ENCODE measurements at regions not wholly inside any gene's neighbourhood (a gene's known extent, or its start where the extent isn't known, plus 50 kb on each side); places are given as distances from the start of the nearest gene placed in this dataset.

GRCh38 chr14:39568809-39569538, 136.7 kb upstream of the FBXO33 start:
- Histone ChIP-seq H4K20me1 (ENCODE audit: insufficient read depth) (no peaks in the 10 kb centered on the region), H3K9me3 (no peaks in the 10 kb centered on the region), H3K27ac (ENCODE audit: low read depth in 2 of 2, low read length in 1 of 2) (no peak overlapping the region), H3K4me1 (ENCODE audit: control insufficient read depth in 1 of 2, insufficient read depth in 2 of 2, low read depth in 1 of 2, low read length in 1 of 2) (no peaks in the 10 kb centered on the region), H3K27me3 (ENCODE audit: insufficient read depth) (no peaks in the 10 kb centered on the region), H3K4me2 (no peak overlapping the region), H3K4me3 (ENCODE audit: low read depth in 2 of 2, low read length in 1 of 2) (no peak overlapping the region), H3K36me3 (replicated peaks in 1 of 2; ENCODE audit: control insufficient read depth in 1 of 2, insufficient read depth in 2 of 2, low read length in 1 of 2) (no peaks in the 10 kb centered on the region), H2AFZ (ENCODE audit: low read depth) (no peak overlapping the region), H3F3A (replicated peaks; ENCODE audit: insufficient read depth) (no peaks in the 10 kb centered on the region), H3K9me2 (no peaks in the 10 kb centered on the region), H3K9ac (no peak overlapping the region), H3K79me2 (ENCODE audit: insufficient read depth) (no peaks in the 10 kb centered on the region)
- TF ChIP-seq SIN3A (IDR thresholded peaks at IDR 0.05; ENCODE audit: borderline replicate concordance, low read depth, low read length) = no peak
- TF ChIP-seq EP300 (IDR thresholded peaks at IDR 0.05; ENCODE audit: borderline replicate concordance in 1 of 2, low read depth in 1 of 2, low read length in 1 of 2) = no peak
- no peak for TF ChIP-seq SMC3 (IDR thresholded peaks at IDR 0.05; ENCODE audit: low read depth, low read length)
- TF ChIP-seq NFIC (IDR thresholded peaks at IDR 0.05; ENCODE audit: borderline replicate concordance) = no peak
- TF ChIP-seq ZBTB33 (IDR thresholded peaks at IDR 0.05; ENCODE audit: borderline replicate concordance, low read depth) = no peak
- TF ChIP-seq USF1 (IDR thresholded peaks at IDR 0.05; ENCODE audit: borderline replicate concordance, low read depth) = no peak
- TF ChIP-seq CHD2 (IDR thresholded peaks at IDR 0.05; ENCODE audit: low read length, partially characterized antibody) = no peak
- TF ChIP-seq GATA2 (CRISPR knock-in tag; IDR thresholded peaks at IDR 0.05) = no peak
- TF ChIP-seq USF2 (IDR thresholded peaks at IDR 0.05; ENCODE audit: borderline replicate concordance, low read depth, low read length) = no peak
- TF ChIP-seq MEF2A (IDR thresholded peaks at IDR 0.05; ENCODE audit: borderline replicate concordance, low read depth) = no peak
- no peak for TF ChIP-seq FOXJ3 (CRISPR knock-in tag; IDR thresholded peaks at IDR 0.05)
- no peak for TF ChIP-seq FOXM1 (IDR thresholded peaks at IDR 0.05; ENCODE audit: low read depth)
- TF ChIP-seq RAD21 (IDR thresholded peaks at IDR 0.05; ENCODE audit: low read length) = no peak
- no peak for TF ChIP-seq GABPA (IDR thresholded peaks at IDR 0.05; ENCODE audit: low read depth)
- 46% methylated on average over 4 of the region's 4 CpGs for WGBS (ENCODE audit: low lambda C conversion rate)
- ChIA-PET POLR2A (no interaction called here), CTCF (no interaction called here)
- no peak for DNase-seq

GRCh38 chr14:39566795-39567194, 134.6 kb upstream of the FBXO33 start:
- 6% methylated on average over 2 of the region's 2 CpGs for WGBS (ENCODE audit: low lambda C conversion rate)
- H3K9me3 ChIP-seq = no peaks in the 10 kb centered on the region
- no peak overlapping the region for H3K27ac ChIP-seq (ENCODE audit: low read depth in 2 of 2, low read length in 1 of 2)
- no peak overlapping the region for H2AFZ ChIP-seq (ENCODE audit: low read depth)
- no peaks in the 10 kb centered on the region for H3K9me2 ChIP-seq
- CTCF ChIA-PET = no interaction called here
- H3K79me2 ChIP-seq (ENCODE audit: insufficient read depth) = no peaks in the 10 kb centered on the region
- no peaks in the 10 kb centered on the region for H3K4me1 ChIP-seq (ENCODE audit: control insufficient read depth in 1 of 2, insufficient read depth in 2 of 2, low read depth in 1 of 2, low read length in 1 of 2)
- no peak overlapping the region for H3K4me3 ChIP-seq (ENCODE audit: low read depth in 2 of 2, low read length in 1 of 2)
- no peaks in the 10 kb centered on the region for H3K27me3 ChIP-seq (ENCODE audit: insufficient read depth)
- H4K20me1 ChIP-seq (ENCODE audit: insufficient read depth) = no peaks in the 10 kb centered on the region
- no peak for DNase-seq
- no peak overlapping the region for H3K9ac ChIP-seq
- H3K4me2 ChIP-seq = no peak overlapping the region
- no peaks in the 10 kb centered on the region for H3F3A ChIP-seq (replicated peaks; ENCODE audit: insufficient read depth)
- POLR2A ChIA-PET = no interaction called here
- no peak for TF ChIP-seq GATA2 (CRISPR knock-in tag; IDR thresholded peaks at IDR 0.05)
- no peak for TF ChIP-seq USF2 (IDR thresholded peaks at IDR 0.05; ENCODE audit: borderline replicate concordance, low read depth, low read length)
- TF ChIP-seq YY1 (IDR thresholded peaks at IDR 0.05; ENCODE audit: low read depth) = no peak
- no peak for TF ChIP-seq USF1 (IDR thresholded peaks at IDR 0.05; ENCODE audit: borderline replicate concordance, low read depth)
- TF ChIP-seq SMC3 (IDR thresholded peaks at IDR 0.05; ENCODE audit: low read depth, low read length) = no peak
- TF ChIP-seq MEF2A (IDR thresholded peaks at IDR 0.05; ENCODE audit: borderline replicate concordance, low read depth) = no peak
- TF ChIP-seq PBX3 (IDR thresholded peaks at IDR 0.05) = no peak
- TF ChIP-seq JUND (IDR thresholded peaks at IDR 0.05) = no peak
- no peak for TF ChIP-seq RCOR1 (IDR thresholded peaks at IDR 0.05; ENCODE audit: low read length)
- TF ChIP-seq SIN3A (IDR thresholded peaks at IDR 0.05; ENCODE audit: borderline replicate concordance, low read depth, low read length) = no peak
- H3K36me3 ChIP-seq (replicated peaks in 1 of 2; ENCODE audit: control insufficient read depth in 1 of 2, insufficient read depth in 2 of 2, low read length in 1 of 2) = no peaks in the 10 kb centered on the region
